Tibial nerve (tissue), 4 donors: ENCODE measurements at regions not wholly inside any gene's neighbourhood (a gene's known extent, or its start where the extent isn't known, plus 50 kb on each side); places are given as distances from the start of the nearest gene placed in this dataset.

Source experiments
- DNase-seq, 2 donors: peaks; one replicate each; pipeline ENCODE4 v3.0.0-alpha.2; 2019; ENCODE audit warnings: low spot score in 2 of 2
- H3K27ac ChIP-seq, 4 donors: fragments of 200-600 bp; sonication (generic) in 3 of 4; one replicate each; pipeline ENCODE4 v1.5.1; 2017 to 2019; ENCODE audit warnings: mild to moderate bottlenecking in 1 of 4
- H3K27me3 ChIP-seq, 2 donors: fragments of 200-600 bp; sonication (generic) in 1 of 2; one replicate each; pipeline versions ENCODE4 v1.5.1 to v1.6.0; 2017 to 2019
- H3K36me3 ChIP-seq, 3 donors: fragments of 200-600 bp; sonication (generic); one replicate each; pipeline ENCODE4 v1.5.1; 2018 to 2019
- H3K4me1 ChIP-seq, 4 donors: fragments of 200-600 bp; sonication (generic) in 3 of 4; one replicate each; pipeline ENCODE4 v1.5.1; 2017 to 2019
- H3K4me3 ChIP-seq, 4 donors: fragments of 200-600 bp; sonication (generic) in 3 of 4; one replicate each; pipeline ENCODE4 v1.5.1; 2017 to 2019; ENCODE audit warnings: mild to moderate bottlenecking in 1 of 4, moderate library complexity in 1 of 4
- H3K9me3 ChIP-seq, 4 donors: fragments of 200-600 bp; sonication (generic) in 3 of 4; one replicate each; pipeline ENCODE4 v1.5.1; 2017 to 2019
- EP300 ChIP-seq, 2 donors: sonication (generic); formaldehyde crosslinking; IDR thresholded peaks; one replicate each; pipeline ENCODE4 v1.6.1; 2017; ENCODE audit warnings: antibody characterized with exemption in 2 of 2, mild to moderate bottlenecking in 1 of 2
- POLR2A ChIP-seq, 2 donors: fragments of 450-650 bp; IDR thresholded peaks; one replicate each; pipeline ENCODE4 v1.6.1; 2017; ENCODE audit warnings: antibody characterized with exemption in 2 of 2, mild to moderate bottlenecking in 2 of 2, moderate library complexity in 2 of 2
- WGBS, 2 donors: methylation state at CpG; one replicate each; pipeline ENCODE4 v1.1.5; 2018; 5-methylcytosine and 5-hydroxymethylcytosine counted together
- TF ChIP-seq, protein P1 (sequence below), 5 experiments: fragments of 200-600 bp in 3 of 5; fragments of 450-650 bp in 2 of 5; sonication (generic) in 3 of 5; IDR thresholded peaks; one replicate each; pipeline ENCODE4 v1.5.1; 2016 to 2019; ENCODE audit warnings: antibody characterized with exemption in 5 of 5, mild to moderate bottlenecking in 3 of 5, moderate library complexity in 2 of 5

DNA sequence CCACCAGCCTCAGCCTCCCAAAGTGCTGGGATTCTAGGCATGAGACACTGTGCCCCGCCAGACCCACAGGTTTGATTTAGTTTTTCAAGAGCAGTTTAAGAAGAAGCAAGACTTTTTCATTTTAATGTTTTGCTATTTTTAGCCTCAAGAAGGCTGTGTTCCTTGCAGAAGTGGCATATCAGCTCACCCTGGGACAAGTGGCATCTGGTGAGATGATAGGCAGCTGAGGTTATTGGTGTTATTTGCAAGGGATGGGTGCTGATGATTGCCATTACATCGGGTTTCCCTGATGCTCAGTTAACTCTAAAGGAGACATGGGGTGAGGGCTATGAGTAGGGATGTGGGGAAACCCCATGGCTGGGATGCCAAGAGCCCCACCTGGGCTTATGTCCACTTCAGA is 120.4 kb downstream of the MXRA5 start:
- no peak overlapping the region for H3K4me3 ChIP-seq
- WGBS, 2 donors: 86 to 100% methylated on average over 2 of the region's 2 CpGs
- H3K36me3 ChIP-seq: no peaks in the 10 kb centered on the region
- no peaks in the 10 kb centered on the region for H3K27me3 ChIP-seq
- no peak overlapping the region for H3K27ac ChIP-seq
- no peak for TF ChIP-seq POLR2A (IDR thresholded peaks at IDR 0.05)
- no peak for TF ChIP-seq EP300 (IDR thresholded peaks at IDR 0.05)
- TF ChIP-seq, protein P1, sequence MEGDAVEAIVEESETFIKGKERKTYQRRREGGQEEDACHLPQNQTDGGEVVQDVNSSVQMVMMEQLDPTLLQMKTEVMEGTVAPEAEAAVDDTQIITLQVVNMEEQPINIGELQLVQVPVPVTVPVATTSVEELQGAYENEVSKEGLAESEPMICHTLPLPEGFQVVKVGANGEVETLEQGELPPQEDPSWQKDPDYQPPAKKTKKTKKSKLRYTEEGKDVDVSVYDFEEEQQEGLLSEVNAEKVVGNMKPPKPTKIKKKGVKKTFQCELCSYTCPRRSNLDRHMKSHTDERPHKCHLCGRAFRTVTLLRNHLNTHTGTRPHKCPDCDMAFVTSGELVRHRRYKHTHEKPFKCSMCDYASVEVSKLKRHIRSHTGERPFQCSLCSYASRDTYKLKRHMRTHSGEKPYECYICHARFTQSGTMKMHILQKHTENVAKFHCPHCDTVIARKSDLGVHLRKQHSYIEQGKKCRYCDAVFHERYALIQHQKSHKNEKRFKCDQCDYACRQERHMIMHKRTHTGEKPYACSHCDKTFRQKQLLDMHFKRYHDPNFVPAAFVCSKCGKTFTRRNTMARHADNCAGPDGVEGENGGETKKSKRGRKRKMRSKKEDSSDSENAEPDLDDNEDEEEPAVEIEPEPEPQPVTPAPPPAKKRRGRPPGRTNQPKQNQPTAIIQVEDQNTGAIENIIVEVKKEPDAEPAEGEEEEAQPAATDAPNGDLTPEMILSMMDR (IDR thresholded peaks at IDR 0.05): no peak
- H3K9me3 ChIP-seq: no peaks in the 10 kb centered on the region
- no peaks in the 10 kb centered on the region for H3K4me1 ChIP-seq
- DNase-seq: no peak

DNA sequence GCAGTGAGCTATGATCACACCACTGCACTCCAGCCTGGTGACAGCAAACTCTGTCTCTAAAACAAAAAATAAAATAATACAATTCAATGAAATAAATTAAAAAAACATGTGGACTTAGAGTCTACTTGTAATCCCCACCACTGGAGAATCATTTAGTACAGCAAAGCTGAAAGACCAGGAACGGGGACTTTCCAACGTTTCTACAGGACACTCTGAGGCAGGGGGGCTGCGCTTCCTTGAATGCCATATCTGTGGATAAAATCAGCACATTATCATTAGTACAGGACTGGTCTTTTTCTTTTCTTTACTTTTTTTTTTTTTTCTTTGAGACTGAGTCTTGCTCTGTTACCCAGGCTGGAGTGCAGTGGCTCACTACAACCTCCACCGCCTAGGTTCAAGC is 124.8 kb downstream of the MXRA5 start:
- H3K36me3 ChIP-seq: no peaks in the 10 kb centered on the region
- no peak overlapping the region for H3K4me3 ChIP-seq
- no peaks in the 10 kb centered on the region for H3K9me3 ChIP-seq
- no peak for DNase-seq
- H3K4me1 ChIP-seq: no peaks in the 10 kb centered on the region
- H3K27ac ChIP-seq: no peak overlapping the region
- no peaks in the 10 kb centered on the region for H3K27me3 ChIP-seq
- TF ChIP-seq, protein P1 (IDR thresholded peaks at IDR 0.05): no peak
- TF ChIP-seq POLR2A (IDR thresholded peaks at IDR 0.05) (no peak), EP300 (IDR thresholded peaks at IDR 0.05) (no peak)
- WGBS, 2 donors: 81 to 82% methylated on average over 4 of the region's 4 CpGs

DNA sequence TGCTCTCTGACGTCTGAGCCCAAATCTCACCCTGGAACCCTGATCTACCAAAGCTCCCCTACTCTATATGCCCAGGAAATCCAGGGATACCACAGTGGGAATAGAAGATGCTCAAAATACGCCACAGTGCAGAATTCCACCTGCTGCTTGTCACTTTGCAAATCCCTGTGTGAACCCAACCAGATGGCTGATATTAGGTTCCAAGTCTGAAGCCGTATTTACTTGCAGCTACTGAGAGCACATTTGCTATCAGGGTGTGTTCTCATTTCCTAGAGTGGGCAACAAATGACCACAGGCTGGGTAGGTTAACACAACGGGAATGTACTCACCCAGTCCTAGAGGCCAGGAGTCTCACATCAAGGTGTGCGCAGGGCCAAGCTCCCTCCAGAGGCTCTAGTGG is 126.8 kb downstream of the MXRA5 start:
- Histone ChIP-seq H3K4me1 (no peaks in the 10 kb centered on the region), H3K27me3 (no peaks in the 10 kb centered on the region), H3K9me3 (no peaks in the 10 kb centered on the region), H3K27ac (no peak overlapping the region), H3K36me3 (no peaks in the 10 kb centered on the region), H3K4me3 (no peak overlapping the region)
- WGBS, 2 donors: 76% methylated on average over 5 of the region's 5 CpGs
- no peak for DNase-seq
- TF ChIP-seq, protein P1 (IDR thresholded peaks at IDR 0.05): no peak
- TF ChIP-seq POLR2A (IDR thresholded peaks at IDR 0.05) (no peak), EP300 (IDR thresholded peaks at IDR 0.05) (no peak)

DNA sequence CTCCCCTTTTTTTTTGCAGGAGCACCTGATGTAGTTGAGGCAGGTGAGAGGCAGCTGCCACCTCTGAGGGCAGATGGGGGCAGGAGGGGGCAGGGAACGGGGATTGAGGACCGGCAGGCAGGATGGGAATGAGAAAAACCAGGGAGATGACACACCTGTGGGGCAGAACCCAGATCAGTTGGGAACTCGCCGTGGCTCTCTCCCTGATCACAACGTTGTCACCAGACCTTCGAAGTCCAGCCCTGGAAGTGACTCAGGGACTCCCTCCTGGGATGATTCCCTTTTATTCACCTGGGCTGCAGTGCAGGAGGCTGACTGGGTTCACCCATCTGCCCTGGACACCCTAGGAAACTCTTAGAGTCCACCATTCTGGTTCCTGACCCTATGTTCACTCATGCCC is 127.2 kb downstream of the MXRA5 start:
- WGBS, 2 donors: 82 to 86% methylated on average over 5 to 6 of the region's 6 CpGs
- Histone ChIP-seq H3K4me3 (no peak overlapping the region), H3K9me3 (no peaks in the 10 kb centered on the region), H3K27ac (no peak overlapping the region), H3K36me3 (no peaks in the 10 kb centered on the region), H3K27me3 (no peaks in the 10 kb centered on the region), H3K4me1 (no peaks in the 10 kb centered on the region)
- TF ChIP-seq EP300 (IDR thresholded peaks at IDR 0.05): no peak
- no peak for DNase-seq

DNA sequence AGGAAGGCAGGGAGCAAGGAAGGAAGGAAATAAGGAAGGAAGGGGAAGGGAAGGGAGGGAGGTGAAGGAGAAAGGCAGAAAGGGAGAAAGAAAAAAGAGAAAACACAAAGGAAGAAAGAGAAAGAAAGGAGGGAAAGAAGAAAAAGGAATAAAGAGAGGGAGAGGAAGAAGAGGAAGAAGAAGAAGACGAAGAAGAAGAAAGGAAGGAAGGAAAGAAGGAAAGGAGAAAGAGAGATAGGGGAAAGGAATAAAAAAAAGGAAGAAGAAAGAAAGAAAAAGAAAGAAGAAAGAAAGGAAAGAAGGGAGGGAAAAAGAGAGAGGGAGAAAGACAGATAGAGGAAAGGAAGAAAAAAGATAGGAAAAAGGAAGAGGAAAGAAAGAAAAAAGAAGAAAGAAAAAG is 128.0 kb downstream of the MXRA5 start:
- H3K27ac ChIP-seq: no peak overlapping the region
- H3K4me3 ChIP-seq: no peak overlapping the region
- WGBS, 2 donors: 73 to 75% methylated on average over 1 of the region's 1 CpG
- DNase-seq: no peak
- H3K36me3 ChIP-seq: no peaks in the 10 kb centered on the region
- TF ChIP-seq, protein P1 (IDR thresholded peaks at IDR 0.05): no peak
- no peak for TF ChIP-seq POLR2A (IDR thresholded peaks at IDR 0.05)
- no peak for TF ChIP-seq EP300 (IDR thresholded peaks at IDR 0.05)
- no peaks in the 10 kb centered on the region for H3K9me3 ChIP-seq
- no peaks in the 10 kb centered on the region for H3K27me3 ChIP-seq
- H3K4me1 ChIP-seq: no peaks in the 10 kb centered on the region

DNA sequence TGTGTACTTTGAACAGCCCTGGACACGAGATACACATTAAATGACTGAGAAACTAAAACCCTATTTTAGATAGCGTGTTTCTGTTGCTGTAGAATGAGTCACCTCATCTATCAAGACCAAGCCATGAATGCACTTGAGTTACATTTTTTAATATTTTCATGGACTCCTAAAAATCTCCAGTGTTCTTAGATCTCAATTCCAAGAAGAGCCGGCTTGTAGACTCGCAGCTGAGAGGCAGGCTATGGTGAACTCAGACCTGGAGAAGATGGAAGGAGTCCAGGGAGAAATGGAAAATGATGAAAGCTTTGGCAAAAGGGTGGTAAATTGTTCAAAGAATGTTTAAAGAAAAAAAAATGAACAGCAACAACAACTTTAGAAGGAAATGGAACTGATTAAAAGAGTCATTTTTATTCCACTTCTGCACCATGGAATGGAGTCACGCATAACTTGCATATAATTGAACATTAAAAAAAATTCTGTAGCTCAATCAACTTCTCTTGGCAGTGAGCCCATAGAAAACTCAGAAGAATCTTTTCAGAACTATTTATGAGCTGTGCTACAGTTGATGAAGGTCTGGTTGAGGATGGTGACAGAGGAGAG is 129.8 kb downstream of the MXRA5 start:
- Histone ChIP-seq H3K4me3 (no peak overlapping the region), H3K4me1 (no peaks in the 10 kb centered on the region), H3K9me3 (no peaks in the 10 kb centered on the region), H3K36me3 (no peaks in the 10 kb centered on the region), H3K27me3 (no peaks in the 10 kb centered on the region), H3K27ac (no peak overlapping the region)
- WGBS, 2 donors: 44 to 62% methylated on average over 5 of the region's 5 CpGs
- DNase-seq: no peak
- no peak for TF ChIP-seq POLR2A (IDR thresholded peaks at IDR 0.05)
- TF ChIP-seq, protein P1 (IDR thresholded peaks at IDR 0.05): no peak
